HT1080 (cell line): ENCODE measurements at regions not wholly inside any gene's neighbourhood (a gene's known extent, or its start where the extent isn't known, plus 50 kb on each side); places are given as distances from the start of the nearest gene placed in this dataset.
"Not testable (repeated sequence)": the region's sequence is repeated elsewhere in the genome, so short reads cannot be mapped to it uniquely, and the experiment has no call there.

Experiments used
- DNase-seq: peaks from one replicate; pipeline ENCODE4 v3.0.0-alpha.2; 2015; ENCODE audit warnings: low read depth

GRCh38 chr13:102538938-102539337 lies 57.8 kb upstream of the TPP2 start:
- no peak for DNase-seq

- DNase-seq, result no peak
Observed at GRCh38 chr13:102536695-102537485, 59.9 kb upstream of the TPP2 start.

GRCh38 chr13:102536196-102536595 lies 60.6 kb upstream of the TPP2 start:
- DNase-seq, result no peak

DNA sequence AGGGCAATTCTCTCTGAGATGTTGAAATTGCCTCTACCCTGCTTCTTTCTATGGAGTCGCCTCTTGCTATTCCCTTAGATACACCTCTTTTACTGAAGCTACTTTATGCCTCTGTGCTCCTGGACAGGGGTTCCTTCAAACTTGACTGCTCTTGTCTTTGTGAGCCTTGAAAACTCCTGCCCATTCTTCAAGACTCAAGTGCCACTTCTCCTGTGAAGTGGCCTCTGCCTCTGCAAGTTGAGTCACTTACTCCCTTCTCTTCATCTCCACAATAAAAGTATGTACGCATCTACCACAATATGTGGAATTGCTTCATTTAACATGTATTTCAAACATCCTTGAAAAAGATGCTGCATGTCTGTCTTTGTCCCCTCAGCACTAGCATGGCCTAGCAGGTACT lies 66.0 kb upstream of the TPP2 start:
- DNase-seq, result no peak

- DNase-seq, result not testable (repeated sequence)
Observed at GRCh38 chr13:102522251-102522650, 74.5 kb upstream of the TPP2 start.

- peak; percentile 41 for DNase-seq
Observed at GRCh38 chr13:102517959-102518358, 78.8 kb upstream of the TPP2 start.

- DNase-seq, result no peak
Observed at GRCh38 chr13:102510072-102510471, 86.7 kb upstream of the TPP2 start.

DNA sequence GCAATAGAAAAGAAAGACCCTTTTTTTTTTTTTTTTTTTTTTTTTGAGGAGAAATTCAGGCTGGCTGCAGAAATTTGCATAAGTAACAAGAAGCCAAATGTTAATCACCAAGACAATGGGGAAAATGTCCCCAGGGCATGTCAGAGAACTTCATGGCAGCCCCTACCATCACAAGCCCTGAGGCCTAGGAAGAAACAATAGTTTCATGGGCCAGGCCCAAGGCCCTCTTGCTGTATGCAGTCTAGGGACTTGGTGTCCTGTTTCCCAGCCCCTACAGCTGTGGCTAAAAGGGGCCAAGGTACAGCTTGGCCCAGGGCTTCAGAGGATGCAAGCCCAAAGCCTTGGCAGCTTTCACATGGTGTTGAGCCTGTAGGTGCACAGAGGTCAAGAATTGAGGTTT lies 88.4 kb upstream of the TPP2 start:
- no peak for DNase-seq

DNA sequence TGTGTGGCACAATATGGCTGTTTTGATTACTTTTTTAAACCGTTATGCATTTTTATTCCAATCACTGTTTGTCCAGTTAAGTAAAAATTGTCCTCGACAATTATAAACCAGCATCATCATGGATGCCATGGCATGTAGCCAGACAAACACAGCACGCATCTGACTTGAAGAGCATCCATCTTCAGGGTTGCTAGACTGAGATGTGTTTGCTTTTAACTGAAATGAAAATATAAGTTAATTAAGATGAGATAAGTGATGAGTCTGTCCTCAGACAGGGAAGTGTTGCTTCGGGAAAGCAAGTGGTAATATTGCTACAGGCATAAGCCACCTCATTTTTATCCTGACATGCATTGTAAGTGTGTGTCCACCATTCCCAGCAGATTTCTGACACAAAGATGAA lies 92.8 kb upstream of the TPP2 start:
- no peak for DNase-seq

- DNase-seq, result no peak
Observed at GRCh38 chr13:102495663-102496062, 93.8 kb upstream of the FGF14 start.

DNA sequence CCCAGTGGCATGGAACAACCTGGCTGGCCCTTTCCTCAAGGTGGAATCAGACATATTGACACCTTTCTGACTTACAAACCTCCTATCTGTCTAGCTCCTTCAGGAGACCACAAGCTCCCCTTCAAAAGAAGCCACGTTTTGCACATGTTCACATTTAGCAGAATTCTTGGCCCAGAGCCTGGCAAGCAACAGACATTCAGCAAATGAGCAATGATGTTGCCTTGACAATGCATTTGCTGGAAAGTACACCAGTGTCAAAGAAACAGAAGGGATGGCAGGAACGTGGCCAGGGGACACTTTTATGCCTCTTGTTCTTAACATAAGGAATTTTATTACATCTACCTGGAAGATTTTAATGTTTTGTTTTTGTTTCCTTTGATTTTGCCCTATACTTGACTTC lies 85.5 kb upstream of the FGF14 start:
- DNase-seq, result no peak

DNA sequence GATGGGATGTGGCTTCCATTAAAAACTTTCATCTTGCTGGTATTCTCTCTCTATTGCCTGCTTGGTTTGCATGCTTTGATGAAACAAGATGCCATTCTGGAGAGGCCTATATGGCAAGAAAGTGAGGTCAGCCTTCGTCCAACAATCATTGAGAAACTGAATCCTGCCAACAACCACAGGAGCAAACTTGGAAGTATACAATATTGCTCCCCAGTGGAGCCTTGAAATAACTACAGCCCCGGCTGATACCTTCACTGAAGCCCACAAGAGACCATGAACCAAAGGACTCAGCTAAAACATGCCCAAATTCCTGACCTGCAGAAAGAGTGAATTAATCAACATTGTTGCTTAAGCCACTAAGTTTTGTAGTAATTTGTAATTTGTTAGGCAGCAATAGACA lies 82.5 kb upstream of the FGF14 start:
- DNase-seq, result peak; percentile 20

DNA sequence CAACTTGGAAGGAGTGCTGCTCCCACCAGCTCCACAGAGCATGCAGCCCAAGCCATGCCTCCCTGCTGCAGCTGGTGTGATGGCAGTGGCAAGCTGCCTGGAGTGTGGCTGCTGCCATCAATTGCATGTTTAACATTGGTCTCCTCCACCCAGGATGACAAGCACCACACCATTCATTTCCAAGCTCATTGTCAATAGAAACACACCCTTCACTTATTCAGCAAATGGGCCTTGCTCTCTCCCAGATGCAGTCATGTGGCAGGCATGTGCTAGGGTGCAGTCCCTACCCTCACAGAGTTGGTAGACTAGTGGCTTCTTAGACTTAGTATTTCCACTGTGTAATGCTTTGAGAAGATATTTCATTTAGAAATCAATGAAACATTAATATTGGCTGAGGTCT lies 70.8 kb upstream of the FGF14 start:
- DNase-seq, result no peak

GRCh38 chr13:102470283-102470917 lies 68.6 kb upstream of the FGF14 start:
- DNase-seq, result no peak

DNA sequence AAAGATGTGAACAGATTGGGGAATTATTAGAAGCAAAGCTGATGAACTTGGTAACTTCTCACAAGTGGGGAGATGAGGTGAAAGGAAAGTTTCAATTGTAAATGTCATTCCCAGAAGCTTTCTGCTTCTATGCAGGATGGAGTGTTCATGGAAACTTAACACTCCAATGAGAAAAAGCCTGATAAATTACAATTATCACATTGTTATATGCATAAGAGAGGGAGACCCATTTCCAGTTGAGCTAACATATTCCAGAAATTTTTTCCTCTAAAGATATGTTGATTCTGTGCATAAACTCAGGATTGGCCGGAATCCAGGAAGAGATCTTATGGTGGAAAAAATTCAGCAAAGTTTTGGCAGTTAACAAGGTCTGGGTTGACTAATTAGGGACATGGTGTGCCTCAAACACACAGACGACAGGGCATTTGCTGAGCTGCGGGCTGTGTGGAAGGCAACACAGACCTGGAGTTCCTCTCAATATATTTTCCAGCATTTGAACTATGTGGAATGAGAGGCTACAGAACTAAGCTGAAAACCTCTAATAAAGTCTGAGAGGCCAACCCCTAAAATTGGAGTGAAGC lies 64.9 kb upstream of the FGF14 start:
- no peak for DNase-seq

DNA sequence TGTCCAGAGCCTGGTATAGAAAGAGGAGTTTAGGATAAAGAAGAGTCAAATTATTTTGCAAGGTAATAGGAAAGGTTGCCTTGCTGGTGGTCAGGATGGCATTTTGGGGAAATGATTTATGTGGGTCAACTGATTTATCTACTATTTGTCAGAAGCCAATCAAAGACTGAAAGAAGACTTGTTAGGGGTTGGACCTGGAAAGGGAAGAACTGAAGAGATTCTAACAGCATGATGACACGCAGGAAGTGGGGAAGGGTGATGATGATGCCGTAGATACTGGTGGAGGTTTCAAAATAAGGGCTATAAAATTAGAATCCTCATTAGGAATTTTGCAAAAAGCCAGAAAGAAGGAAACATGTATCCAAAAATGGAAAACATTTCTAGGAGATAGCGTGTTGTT lies 60.7 kb upstream of the FGF14 start:
- no peak for DNase-seq

- no peak for DNase-seq
Observed at GRCh38 chr13:102461302-102461701, 59.5 kb upstream of the FGF14 start.

GRCh38 chr13:102460806-102461205 lies 59.0 kb upstream of the FGF14 start:
- DNase-seq, result peak; percentile 54

DNA sequence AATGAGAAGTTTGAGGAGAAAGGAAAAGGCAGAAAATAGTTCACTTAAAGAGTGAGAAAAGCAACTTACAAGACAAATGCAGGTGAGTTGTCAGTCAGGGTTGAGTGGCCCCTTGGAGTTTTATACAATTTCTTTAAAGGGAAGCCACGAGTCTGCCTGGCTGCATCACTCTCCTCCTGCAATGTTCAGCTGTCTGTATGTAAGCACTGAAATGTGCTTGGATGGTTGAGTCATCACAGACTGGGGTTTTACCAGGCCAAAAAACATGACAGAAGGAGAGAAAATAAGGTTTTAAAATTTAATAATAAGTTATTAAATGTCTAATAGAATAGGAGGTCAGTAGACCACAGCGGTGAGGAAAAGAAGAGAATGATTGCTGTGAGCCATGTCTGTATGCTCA lies 51.0 kb upstream of the FGF14 start:
- no peak for DNase-seq
